ENCODE measurements at regions not wholly inside any gene's neighbourhood (a gene's known extent, or its start where the extent isn't known, plus 50 kb on each side); places are given as distances from the start of the nearest gene placed in this dataset.
A peak's percentile ranks its signal among the peaks of the same experiment; 100 is the strongest.

DNA sequence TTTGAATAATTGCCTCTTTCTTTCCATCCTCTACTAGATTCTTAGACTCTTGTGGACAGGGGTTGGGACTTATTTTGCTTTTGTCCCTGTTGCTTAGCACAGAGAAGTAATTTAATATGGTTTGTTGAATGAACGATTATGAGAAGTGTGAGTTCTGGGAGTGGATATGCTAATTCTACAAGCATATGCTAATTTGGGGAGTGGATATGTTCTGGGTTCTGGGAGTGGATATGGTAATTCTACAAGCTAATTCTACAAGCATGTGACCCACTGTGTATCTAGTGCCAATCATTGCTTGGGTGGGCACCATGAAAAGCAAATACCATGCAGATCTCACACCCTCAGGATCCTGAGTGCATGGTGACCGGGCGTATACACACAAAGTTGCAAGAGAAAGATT, 181.8 kb upstream of the IL12B start:
- no peak for DNase-seq
- no peaks in the 10 kb centered on the region for H3K36me3 ChIP-seq
- 89 to 96% (median 94%) methylated on average over 3 of the region's 3 CpGs for WGBS, 5 donors
- peaks cover 0 to 6% (median 0%) of the 10 kb centered on the region in 6 donors for H3K4me1 ChIP-seq
- intact Hi-C loops (cut with DNase I; ENCODE audit: low total_unique reads): no loop called here
- no peaks in the 10 kb centered on the region for H3K9me3 ChIP-seq
- H3K4me3 ChIP-seq: no peak overlapping the region
- no peaks in the 10 kb centered on the region for H3K27me3 ChIP-seq (replicated peaks in 1 of 7)
- no peak overlapping the region for H3K27ac ChIP-seq
- TF ChIP-seq, protein P1, sequence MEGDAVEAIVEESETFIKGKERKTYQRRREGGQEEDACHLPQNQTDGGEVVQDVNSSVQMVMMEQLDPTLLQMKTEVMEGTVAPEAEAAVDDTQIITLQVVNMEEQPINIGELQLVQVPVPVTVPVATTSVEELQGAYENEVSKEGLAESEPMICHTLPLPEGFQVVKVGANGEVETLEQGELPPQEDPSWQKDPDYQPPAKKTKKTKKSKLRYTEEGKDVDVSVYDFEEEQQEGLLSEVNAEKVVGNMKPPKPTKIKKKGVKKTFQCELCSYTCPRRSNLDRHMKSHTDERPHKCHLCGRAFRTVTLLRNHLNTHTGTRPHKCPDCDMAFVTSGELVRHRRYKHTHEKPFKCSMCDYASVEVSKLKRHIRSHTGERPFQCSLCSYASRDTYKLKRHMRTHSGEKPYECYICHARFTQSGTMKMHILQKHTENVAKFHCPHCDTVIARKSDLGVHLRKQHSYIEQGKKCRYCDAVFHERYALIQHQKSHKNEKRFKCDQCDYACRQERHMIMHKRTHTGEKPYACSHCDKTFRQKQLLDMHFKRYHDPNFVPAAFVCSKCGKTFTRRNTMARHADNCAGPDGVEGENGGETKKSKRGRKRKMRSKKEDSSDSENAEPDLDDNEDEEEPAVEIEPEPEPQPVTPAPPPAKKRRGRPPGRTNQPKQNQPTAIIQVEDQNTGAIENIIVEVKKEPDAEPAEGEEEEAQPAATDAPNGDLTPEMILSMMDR (IDR thresholded peaks at IDR 0.05 in 8 of 11, conservative IDR thresholded peaks at IDR 0.05 in 3 of 11): no peak
- no peak for TF ChIP-seq POLR2AphosphoS5 (IDR thresholded peaks at IDR 0.05)
- TF ChIP-seq POLR2A (IDR thresholded peaks at IDR 0.05): no peak

DNA sequence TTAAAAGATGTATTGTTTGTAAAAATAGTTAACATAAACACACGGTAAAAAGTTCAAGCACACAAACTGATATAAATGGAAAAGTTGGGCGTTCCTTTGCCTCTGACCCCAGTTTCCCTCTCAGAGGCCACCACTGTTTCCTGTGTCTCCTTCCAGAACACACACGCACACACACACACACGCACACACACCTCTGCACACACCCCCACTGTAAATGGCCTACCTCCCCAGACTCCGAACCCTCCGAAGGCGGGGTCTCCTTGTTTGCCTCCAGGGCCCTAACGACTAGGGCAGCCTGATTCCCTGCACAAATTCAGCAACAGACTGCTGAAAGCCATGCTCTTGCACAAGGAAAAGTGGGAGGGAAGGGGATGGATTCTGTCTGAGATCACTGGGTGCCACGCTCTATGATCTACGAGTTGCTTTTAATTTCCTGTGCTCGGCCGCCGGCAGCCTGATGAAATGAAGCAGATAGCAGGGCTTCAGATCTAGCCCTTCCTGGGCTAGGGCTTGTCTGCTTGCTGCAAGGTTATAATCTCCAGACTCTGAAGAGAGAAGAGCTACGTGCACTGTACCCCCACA, 184.0 kb upstream of the IL12B start:
- 71 to 82% (median 76%) methylated on average over 14 of the region's 14 CpGs for WGBS, 5 donors
- no peak for DNase-seq

DNA sequence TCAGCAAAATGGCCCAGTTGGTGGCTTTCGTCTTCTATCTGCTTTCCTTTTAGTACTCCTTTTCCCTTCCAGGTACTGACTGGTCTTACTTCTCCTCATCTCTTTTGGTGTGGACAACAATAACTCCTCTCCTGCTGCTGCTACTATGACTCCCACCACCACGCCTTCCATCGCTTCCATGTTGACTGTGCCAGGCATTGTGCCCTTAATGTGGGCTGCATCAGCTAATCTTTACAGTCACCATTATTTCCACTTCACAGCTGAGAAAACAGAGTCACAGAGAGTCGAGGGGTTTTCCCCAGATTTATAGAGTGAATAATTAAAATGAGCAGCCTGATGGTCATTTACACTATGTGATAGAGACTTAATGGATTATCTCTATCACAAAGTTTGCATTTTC, 184.9 kb upstream of the IL12B start:
- H3K4me1 ChIP-seq: peaks cover 0 to 6% (median 0%) of the 10 kb centered on the region in 6 donors
- 77 to 90% (median 85%) methylated on average over 4 of the region's 4 CpGs for WGBS, 5 donors
- DNase-seq: no peak
- H3K27me3 ChIP-seq (replicated peaks in 1 of 7): no peaks in the 10 kb centered on the region
- no peaks in the 10 kb centered on the region for H3K36me3 ChIP-seq
- TF ChIP-seq, protein P1 (IDR thresholded peaks at IDR 0.05 in 8 of 11, conservative IDR thresholded peaks at IDR 0.05 in 3 of 11): no peak
- TF ChIP-seq POLR2AphosphoS5 (IDR thresholded peaks at IDR 0.05) (no peak), POLR2A (IDR thresholded peaks at IDR 0.05) (no peak)
- H3K27ac ChIP-seq: no peak overlapping the region
- intact Hi-C loops (cut with DNase I; ENCODE audit: low total_unique reads): no loop called here
- no peak overlapping the region for H3K4me3 ChIP-seq
- no peaks in the 10 kb centered on the region for H3K9me3 ChIP-seq

More for the DNA sequence above, 184.0 kb upstream of the IL12B start:
- intact Hi-C loops (cut with DNase I; ENCODE audit: low total_unique reads): no loop called here
- Histone ChIP-seq H3K4me1 (peaks cover 0 to 6% (median 0%) of the 10 kb centered on the region in 6 donors), H3K27ac (peak overlapping the region in 1 of 8 donors; percentile 22), H3K36me3 (no peaks in the 10 kb centered on the region), H3K4me3 (no peak overlapping the region), H3K9me3 (no peaks in the 10 kb centered on the region), H3K27me3 (replicated peaks in 1 of 7) (no peaks in the 10 kb centered on the region)
- no peak for TF ChIP-seq POLR2A (IDR thresholded peaks at IDR 0.05)
- TF ChIP-seq, protein P1 (IDR thresholded peaks at IDR 0.05 in 8 of 11, conservative IDR thresholded peaks at IDR 0.05 in 3 of 11): no peak
- no peak for TF ChIP-seq POLR2AphosphoS5 (IDR thresholded peaks at IDR 0.05)

DNA sequence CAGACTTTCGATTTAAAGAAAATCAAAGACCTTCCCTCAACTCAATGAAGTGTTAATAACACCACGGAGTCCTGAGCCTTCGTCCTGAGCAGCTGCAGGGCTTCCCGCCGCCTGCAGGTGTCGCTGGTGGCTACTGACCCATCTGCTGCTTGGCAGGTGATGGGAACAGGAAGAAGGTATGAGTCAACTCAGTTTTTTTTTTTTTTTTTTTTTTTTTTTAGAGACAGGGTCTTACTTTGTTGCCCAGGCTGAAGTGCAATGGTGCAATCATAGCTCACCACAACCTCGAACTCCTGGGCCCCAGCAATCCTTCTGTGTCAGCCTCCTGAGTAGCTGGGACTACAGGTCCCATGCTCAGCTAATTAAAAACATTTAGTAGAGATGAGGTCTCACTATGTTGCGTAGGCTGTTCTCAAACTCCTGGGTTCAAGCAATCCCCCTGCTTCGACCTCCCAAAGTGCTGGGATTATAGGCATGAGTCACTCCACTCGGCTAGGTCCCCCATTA, 185.7 kb upstream of the IL12B start:
- TF ChIP-seq, protein P1 (IDR thresholded peaks at IDR 0.05 in 8 of 11, conservative IDR thresholded peaks at IDR 0.05 in 3 of 11): peak in 10 of 11 experiments; percentile 50 to 86 (median 73)
- TF ChIP-seq POLR2AphosphoS5 (IDR thresholded peaks at IDR 0.05) (peak in 1 of 3 donors; percentile 33), POLR2A (IDR thresholded peaks at IDR 0.05) (no peak)
- no peak overlapping the region for H3K27ac ChIP-seq
- intact Hi-C loops (cut with DNase I; ENCODE audit: low total_unique reads): no loop called here
- no peaks in the 10 kb centered on the region for H3K36me3 ChIP-seq
- H3K4me1 ChIP-seq: peaks cover 0 to 6% (median 0%) of the 10 kb centered on the region in 6 donors
- H3K4me3 ChIP-seq: no peak overlapping the region
- WGBS, 5 donors: 34 to 43% (median 41%) methylated on average over 10 of the region's 10 CpGs
- peak; percentile 89 for DNase-seq
- H3K9me3 ChIP-seq: no peaks in the 10 kb centered on the region
- no peaks in the 10 kb centered on the region for H3K27me3 ChIP-seq (replicated peaks in 1 of 7)
